G401.6 (cell line): ENCODE measurements at regions not wholly inside any gene's neighbourhood (a gene's known extent, or its start where the extent isn't known, plus 50 kb on each side); places are given as distances from the start of the nearest gene placed in this dataset.
"Not testable (repeated sequence)": the region's sequence is repeated elsewhere in the genome, so short reads cannot be mapped to it uniquely, and the experiment has no call there.

Experiments used
- FAIRE-seq: peaks from 2 replicates; lab custom pipeline; 2012; peaks lifted over from hg19 to GRCh38; lab: Jason Lieb, UNC

DNA sequence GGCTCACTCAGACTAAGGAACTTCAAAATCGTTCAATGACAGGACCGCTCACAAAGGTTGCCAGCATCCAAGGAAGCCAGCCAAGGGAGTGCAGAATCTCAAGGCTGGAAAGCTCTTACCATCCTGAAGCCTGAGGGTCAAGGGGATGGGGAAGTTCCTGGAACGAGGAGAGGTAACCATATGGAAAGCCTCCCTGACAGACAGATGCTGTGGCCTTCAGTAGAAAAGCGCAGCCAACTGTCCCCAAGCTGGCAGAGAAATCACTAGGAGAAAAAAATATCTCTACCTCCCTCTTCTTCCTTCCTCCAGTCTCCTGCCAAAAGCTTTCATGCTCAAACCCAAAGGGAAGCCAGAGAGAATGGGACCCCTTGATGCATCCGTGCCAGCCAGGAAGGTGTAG lies 90.5 kb upstream of the RANBP3L start:
- FAIRE-seq = no peak

DNA sequence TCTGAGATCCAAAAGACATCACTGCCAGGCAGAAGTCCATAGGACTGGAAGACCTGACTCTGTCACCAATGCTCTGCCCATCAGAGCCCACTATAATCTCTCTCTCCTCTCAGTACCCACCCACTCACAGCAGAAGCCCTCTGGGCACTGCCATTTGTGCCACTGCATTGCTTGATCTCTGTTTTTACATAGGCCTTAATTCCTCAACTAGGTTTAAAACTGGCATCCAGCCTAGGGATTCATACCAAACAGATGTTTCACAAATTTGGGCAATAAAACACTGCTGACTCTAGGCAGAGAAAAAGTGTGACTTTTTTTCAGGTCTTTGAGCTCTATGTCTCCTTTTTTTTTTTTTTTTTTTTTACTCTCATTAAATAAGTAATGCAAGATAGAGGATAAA lies 91.1 kb upstream of the RANBP3L start:
- no peak for FAIRE-seq

DNA sequence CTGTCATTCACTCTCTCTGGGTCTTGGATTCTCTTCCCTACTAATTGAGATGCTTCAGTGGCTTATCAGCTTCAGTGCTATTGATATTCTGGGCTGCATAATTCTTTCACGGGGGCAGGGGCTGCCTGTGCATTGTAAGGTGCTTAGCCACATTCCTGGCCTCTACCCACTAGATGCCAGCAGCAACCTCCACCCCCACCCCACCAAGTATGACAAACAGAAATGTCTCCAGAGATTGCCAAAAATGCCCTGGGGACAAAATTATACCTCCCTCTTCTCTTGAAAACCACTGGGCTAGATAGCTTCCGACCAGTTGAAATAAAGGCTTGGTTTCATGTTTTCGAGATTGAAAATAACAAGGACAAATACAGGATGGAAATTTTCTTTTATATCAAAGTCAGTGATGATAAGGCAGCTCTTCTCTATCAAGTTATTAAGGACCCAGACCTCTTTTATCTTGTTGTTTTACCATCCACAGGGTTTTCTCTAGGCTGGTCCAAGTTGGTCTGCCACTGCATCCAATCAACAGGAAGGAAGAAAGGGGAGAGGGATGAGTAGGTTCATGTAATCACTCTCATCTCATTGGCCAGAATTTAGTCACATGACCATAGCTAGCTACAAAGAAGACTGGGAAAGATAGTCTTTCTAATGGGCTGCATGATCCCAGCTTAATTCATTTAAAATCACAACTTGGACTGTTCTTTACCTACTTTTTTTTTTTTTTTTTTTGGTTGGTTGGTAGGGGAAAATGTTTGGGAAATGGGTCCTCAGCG lies 92.1 kb upstream of the RANBP3L start:
- no peak for FAIRE-seq

DNA sequence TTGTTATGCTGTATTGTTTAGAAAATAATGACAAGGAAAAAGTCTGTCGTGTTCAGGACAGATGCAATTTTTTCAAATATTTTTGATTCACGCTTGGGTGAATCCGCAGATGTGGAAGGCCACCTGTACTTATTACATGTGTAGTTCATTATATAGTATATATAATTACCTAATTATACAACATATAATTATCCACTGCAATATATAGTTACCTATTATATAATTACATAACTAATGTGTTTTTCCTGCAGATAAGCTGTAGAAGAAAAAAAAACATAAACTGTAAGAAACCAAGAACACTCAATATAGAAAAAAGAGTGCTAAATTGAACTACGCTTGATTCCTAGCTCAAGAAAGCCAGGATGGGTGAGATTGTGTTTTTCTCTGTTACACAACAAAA lies 93.6 kb upstream of the RANBP3L start:
- FAIRE-seq = no peak

DNA sequence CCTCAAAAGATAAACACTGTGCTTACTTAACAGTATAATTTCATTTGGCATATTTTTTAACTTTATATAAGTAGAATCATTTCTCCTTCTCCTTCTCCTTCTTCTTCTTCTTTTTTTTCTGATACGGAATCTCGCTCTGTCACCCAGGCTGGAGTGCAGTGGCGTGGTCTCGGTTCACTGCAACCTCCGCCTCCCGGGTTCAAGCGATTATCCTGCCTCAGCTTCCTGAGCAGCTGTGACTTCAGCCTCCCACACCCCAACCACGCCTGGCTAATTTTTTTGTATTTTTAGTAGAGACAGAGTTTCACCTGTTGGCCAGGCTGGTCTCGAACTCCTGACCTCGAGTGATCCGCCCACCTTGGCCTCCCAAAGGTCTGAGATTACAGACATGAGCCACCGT lies 94.2 kb upstream of the RANBP3L start:
- FAIRE-seq = not testable (repeated sequence)

DNA sequence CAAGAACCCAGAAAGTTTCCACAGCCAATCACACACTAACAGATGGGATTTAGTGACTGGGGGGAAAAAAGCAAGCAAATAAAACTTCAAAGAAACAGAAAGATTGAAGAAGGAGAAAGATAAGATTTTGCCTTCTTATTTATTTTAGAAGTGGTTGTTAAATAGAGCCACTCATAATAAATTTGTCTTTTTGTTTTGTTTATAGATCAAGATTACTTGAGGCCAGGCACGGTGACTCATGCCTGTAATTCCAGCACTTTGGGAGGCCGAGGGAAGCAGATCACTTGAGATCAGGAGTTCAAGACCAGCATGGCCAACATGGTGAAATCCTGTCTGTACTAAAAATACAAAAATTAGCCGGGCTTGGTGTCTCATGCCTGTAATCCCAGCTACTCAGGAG lies 94.9 kb upstream of the RANBP3L start:
- FAIRE-seq = no peak

DNA sequence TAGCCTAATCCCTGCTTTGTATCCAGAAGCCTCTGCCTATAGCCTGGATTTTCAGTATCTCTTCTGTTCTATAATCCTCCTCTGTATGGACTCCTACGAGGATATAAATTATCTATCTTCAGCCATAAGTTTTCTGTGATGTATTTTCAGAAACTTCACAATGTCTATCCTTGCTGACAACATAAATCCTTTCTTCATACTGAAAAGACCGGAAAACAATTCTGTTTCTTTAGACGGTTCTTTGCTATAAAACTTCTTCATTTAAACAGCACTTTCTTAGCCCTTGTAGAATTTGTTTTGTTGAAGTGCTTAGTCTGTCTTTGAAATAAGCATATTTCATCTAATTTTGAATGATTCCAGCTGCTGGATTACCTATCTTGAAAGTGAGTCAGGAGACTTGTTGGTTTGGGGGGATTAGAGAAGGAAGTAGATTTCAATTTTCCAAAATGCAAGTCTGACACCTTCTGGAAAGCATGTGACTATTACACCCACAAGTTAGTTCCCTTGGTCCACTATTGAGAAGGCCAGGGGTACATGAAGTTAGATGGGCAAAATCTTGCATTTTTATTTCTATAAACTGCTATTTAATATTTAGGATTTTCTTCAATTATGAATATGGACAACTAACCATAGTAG lies 96.3 kb upstream of the RANBP3L start:
- no peak for FAIRE-seq

DNA sequence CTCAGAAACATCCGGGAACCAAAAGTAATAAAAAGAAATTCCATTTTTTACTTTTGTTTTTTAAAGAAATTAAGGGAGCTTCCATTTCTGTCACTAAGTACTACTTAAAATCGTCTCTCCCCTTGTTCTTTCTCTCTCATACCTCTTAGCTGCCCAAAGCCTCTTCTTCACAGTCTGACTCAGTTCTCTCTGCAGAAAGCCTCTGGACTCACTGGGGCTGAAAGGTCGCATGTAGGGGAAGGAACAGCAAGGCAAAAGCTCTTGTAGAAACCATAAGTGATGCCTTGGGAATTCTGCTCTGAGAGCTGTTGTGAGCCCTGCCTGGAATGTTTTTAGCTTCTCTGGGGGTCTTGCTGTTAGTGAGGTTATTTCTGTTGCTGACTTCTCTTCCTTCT lies 100.8 kb upstream of the RANBP3L start:
- FAIRE-seq = no peak

DNA sequence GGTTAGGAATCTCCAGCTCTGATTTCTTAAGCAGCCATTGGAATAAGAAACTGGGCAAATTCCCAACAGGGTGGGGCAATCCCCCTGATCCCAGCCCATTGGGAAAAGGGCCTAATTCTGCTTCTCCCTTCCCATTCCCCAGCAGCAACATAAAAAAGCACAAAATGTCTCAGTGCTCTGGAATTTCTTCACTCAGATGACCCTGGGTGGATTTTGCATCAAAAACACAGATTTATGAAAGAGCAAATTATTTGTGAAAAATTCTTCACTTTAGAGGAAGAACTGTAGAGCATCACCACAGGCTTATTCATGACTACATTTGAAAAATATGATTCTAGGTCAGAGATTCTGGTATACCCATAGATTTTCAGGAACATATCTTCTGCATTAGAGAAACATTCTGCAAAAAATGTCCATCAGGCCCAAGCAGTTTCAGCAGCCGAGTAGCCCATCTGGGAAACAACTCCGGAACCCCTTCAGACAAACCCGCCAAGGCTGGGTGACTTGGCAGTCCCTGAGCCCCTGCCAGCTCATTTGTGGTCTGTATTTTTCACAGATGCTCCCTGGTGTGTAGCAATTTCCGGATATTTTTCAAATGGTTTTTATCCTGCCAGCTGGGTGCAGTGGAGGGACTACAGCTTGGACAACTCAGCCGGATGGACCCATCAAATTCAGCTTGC lies 102.1 kb upstream of the RANBP3L start:
- FAIRE-seq = no peak

DNA sequence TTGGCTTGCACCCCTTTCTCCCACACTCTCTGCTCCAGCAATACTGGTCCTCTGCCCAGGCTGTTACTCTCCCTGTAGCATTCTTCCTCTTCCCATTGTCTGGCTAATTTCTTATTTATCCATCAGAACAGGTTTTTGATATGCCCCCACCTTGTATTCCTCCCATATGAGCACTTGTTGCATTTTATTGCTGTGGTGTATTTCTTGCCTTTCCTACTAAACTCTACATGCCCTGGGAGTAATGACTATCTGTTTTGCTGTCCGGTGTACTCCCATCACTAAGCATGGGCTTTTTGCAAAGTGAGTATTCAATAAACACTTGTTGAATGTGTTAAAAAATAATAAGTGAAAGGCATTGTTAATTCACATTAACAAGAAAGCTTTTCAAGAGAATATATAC lies 104.3 kb upstream of the RANBP3L start:
- no peak for FAIRE-seq

DNA sequence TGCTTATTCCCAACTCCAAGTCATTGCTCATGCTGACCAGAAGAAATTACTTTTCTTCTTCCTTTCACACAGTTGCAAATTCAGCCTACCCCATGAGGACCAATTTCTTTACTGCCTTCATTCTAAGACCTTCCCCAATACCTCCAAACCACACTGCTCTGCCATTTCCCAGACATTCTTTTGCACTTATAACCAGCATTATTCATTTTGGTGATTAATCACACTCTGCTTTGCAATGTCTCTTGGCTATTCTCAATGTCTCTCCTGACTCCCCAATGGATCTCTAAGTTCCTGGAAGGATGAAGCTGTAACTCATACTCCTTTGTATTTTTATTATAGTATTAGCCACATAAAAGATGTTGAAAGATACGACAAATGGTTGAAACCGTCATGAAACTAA lies 105.7 kb upstream of the RANBP3L start:
- no peak for FAIRE-seq

DNA sequence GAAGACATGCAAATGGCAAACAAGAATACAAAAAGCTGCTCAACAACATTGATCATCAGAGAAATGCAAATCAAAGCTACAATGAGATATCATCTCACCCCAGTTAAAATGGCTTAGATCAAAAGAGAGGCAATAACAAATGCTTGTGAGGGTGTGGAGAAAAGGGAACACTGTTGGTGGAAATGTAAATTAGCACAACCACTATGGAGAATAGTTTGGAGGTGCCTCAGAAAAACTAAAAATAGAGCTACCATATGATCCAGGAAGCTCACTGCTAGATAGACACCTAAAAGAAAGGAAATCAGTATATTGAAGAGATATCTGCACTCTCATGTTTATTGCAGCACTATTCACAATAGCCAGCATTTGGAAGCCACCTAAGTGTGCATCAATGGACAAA lies 108.0 kb upstream of the RANBP3L start:
- not testable (repeated sequence) for FAIRE-seq

DNA sequence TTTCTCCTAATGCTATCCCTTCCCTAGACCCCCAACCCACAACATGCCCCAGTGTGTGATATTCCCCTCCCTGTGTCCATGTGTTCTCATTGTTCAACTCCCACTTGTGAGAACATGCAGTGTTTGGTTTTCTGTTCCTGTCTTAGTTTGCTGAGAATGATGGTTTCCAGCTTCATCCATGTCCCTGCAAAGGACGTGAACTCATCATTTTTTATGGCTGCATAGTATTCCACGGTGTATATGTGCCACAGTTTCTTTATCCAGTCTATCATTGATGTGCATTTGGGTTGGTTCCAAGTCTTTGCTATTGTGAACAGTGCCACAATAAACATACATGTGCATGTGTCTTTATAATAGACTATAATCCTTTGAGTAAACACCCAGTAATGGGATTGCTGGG lies 109.0 kb upstream of the RANBP3L start:
- FAIRE-seq = not testable (repeated sequence)

DNA sequence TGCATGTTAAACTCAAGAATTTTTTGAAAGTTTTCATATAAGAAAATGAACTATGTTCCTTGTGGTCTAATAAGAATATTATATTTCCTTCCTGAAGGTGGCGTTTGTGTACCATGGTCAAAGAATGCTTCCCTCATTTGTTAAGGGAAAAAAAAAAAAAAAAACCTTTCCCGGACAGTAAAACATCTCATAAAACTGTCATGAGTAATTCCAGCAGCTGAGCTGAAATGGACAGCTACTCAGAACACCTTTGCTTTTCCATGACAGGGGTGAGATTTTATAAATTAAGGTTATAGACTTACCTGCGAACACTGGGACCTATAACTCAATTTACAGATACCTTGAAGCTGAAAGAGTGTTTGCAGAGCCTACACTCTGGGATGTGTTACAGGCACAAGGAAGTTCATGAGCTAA lies 113.2 kb upstream of the RANBP3L start:
- FAIRE-seq = peak; percentile 86

DNA sequence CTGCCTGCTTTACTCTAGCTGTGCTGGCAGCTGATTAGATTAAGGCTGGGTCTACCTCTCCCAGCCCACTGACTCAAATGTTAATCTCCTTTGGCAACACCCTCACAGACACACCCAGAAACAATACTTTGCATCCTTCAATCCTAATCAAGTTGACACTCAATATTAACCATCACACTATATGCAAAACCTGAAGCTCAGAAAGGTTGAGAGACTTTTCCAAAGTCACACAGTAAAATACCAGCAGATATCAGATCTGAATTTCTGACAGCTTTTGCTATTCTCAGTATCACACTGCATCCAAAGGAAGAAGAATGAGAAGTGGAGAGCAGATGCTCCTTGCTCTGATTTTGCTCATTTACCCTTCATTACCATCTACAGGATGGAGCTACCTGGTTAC lies 114.9 kb upstream of the RANBP3L start:
- no peak for FAIRE-seq

DNA sequence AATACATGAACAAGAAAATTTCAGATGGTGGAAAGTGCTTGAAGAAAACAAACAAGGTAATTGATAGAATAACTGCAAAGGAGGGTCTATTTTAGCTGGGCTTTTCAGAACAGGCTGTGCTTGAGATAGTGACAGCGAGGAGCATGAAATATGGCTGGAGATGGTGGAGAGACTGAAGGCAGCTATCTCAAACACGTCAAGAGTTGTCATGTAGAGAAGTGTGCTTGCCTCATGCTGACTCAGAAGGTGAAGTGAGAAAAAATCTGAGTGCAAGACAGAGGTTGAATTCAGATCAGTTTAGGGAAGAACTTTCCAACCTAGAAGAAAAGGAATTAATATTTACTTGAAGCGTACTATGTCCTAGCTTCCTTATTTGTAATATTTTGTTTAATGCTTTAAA lies 115.5 kb upstream of the RANBP3L start:
- no peak for FAIRE-seq

DNA sequence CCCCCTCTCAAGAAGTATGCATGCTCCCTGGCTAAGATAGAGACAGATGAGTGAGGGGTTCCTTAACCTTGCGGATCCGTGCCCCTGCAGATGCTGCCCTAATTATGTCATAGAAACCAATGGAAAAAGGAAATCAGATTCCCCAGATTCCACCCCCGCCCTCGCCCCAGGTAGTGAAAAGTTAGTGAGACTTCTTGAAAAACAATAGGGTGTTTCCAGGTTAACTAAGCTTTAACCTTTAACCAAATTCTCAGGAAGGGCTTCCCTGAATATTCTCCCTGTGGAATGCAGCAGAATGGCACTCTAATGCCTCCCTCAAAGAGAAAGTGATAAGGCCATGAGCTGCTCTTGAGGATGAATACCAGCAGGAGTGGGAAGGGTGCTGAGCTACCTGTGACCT lies 116.0 kb upstream of the RANBP3L start:
- no peak for FAIRE-seq

DNA sequence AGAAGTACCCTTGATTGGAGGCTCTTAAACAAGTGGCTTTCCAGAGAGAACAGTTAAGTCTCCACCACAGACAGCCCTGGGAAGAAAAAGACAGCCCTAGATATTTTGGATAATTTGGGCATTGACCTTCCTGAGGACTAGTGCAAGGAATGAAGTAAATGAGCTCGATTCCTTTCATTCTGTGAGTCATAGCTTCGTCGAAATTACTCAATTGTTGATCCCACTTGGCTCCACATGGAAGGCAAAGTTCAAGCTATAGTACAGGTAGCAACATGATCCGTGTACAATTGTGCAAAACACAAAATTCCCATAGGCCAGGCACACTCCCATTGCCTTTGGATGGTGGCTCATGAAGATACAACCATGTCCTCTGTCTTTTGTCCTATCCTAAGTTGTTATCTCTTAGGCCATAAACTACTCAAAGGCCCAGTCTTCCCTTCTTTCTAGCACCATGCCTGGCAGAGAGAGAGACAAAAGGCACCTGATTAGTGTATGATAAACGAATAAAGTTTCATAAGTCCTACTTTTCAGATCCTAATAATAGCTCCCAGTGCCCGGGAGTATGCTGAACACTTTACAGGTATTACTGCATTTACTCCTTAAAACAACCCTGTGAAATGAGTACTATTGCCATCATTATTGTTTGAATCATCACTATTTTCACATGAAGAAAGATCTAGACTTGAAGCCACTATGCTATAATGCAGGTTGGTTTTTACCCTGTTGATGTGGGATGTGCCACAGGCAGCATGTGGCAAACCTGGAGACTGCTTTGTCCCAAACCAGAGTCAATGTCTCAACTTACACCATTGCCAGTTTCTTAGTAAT lies 116.7 kb upstream of the RANBP3L start:
- FAIRE-seq = no peak

DNA sequence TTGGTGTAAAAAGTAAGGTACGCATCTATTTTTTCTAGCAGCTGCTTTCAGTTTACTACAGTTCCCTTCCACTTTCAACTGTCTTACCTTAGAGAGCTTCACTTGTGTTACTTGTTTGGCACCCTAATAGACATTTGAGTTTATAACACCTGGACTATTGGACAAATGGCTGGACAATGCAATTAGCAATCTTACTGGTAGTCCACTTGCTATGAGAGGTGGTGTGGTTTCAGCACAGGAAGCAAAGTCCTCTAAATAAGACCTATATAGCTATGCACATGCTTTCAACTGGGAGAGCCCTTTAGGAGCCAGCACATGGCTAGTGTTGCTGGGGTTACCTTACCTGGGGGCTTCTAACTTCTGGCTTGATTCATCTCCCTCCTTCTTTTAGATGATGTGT lies 119.6 kb upstream of the RANBP3L start:
- FAIRE-seq = no peak

DNA sequence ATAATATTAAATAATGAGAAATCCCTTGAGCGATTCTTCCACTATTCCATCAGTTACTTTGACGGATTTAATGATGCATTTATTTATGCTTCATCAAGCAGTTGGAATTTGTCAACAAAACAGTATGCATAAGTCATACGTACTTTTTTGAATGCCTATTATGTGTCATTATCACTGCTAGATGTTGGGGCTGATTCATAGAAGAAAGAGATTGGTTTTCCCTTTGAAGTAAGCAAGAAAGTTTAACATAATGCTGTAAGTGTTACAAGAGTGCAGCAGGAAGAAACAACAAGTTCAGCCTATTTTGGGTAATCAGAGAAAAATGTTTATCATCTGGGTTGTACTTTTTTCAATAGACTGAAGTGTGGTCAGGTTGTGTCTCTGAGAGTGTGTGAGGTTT lies 121.2 kb upstream of the RANBP3L start:
- FAIRE-seq = no peak

DNA sequence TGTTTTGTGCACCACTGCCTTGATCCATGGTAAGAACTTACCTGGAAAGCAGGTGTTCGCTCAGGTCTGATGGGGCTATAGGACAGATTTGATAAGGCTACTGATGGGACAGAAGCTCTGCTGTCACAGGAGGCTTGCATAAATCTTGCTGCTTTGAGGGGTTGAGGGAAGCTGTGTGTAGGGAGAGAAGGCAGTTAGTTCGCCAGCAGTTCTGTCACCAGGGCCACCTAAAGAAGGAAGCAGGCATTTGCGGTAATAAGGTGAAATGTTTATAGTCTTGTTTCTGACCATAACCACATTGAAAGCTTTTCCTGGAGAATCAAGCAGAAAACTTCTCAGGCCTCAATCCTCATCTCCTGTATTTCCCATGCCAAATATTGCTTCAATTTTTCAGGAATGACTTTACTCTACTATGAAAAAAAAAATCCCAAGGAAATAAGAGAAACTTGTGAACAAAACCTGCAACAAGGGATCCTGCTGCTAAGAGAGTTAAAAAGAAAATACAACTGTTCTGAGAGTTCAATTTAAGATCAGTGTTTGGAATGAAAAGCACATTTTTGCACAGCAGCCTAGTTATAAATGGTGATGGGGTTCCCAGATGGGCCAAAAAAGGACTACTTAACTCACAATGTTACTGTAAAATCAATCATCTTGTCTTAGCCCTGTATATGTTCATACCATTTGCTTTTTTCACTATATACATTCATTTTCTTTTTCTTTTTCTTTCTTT lies 122.0 kb upstream of the RANBP3L start:
- no peak for FAIRE-seq

DNA sequence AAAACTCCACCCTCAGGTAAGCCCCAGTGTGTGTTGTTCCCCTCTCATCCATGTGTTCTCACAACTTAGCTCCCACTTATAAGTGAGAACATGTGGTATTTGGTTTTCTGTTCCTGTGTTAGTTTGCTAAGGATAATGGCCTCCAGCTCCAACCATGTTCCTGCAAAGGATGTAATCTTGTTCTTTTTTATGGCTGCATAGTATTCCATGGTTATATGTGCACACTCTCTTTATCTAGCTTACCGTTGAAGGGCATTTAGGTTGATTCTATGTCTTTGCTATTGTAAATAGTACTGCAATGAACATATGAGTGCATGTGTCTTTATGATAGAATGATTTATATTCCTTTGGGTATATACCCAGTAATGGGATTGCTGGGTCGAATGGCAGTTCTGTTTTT lies 124.4 kb upstream of the RANBP3L start:
- FAIRE-seq = not testable (repeated sequence)
